Neural cell (in vitro differentiated cells): ENCODE measurements at regions not wholly inside any gene's neighbourhood (a gene's known extent, or its start where the extent isn't known, plus 50 kb on each side); places are given as distances from the start of the nearest gene placed in this dataset.
"Not testable (repeated sequence)": the region's sequence is repeated elsewhere in the genome, so short reads cannot be mapped to it uniquely, and the experiment has no call there.

Experiments
- H2AFZ ChIP-seq: fragments of 200-600, 300-800 bp; sonication (generic), shearing (Covaris generic); 2 replicates; pipeline ENCODE4 v1.6.0; 2014; ENCODE audit warnings: low read depth, mild to moderate bottlenecking, antibody characterized with exemption, low read length, moderate library complexity
- H3F3A ChIP-seq: fragments of 200-600 bp; shearing (Covaris generic); 2 replicates; pipeline ENCODE4 v1.6.1; 2016; ENCODE audit warnings: mild to moderate bottlenecking, moderate library complexity, mixed read lengths, antibody characterized with exemption, low read length; ENCODE audit not compliant: insufficient read depth, poor library complexity, severe bottlenecking
- H3K27ac ChIP-seq: fragments of 200-600, 300-800 bp; sonication (generic), shearing (Covaris generic); 2 replicates; pipeline ENCODE4 v1.5.1; 2014; ENCODE audit warnings: mild to moderate bottlenecking, low read length, moderate library complexity
- H3K27me3 ChIP-seq: fragments of 300-800, 200-600 bp; sonication (generic), shearing (Covaris generic); 2 replicates; pipeline ENCODE4 v1.6.0; 2014; ENCODE audit warnings: mild to moderate bottlenecking, low read depth, low read length, moderate library complexity; ENCODE audit not compliant: insufficient read depth
- H3K36me3 ChIP-seq: fragments of 300-800, 200-600 bp; sonication (generic), shearing (Covaris generic); 2 replicates; pipeline ENCODE4 v1.5.1; 2014; ENCODE audit warnings: mild to moderate bottlenecking, antibody characterized with exemption, low read length, moderate library complexity; ENCODE audit not compliant: insufficient read depth
- H3K4me2 ChIP-seq: fragments of 300-800, 200-600 bp; sonication (generic), shearing (Covaris generic); 2 replicates; pipeline ENCODE4 v1.6.0; 2014; ENCODE audit warnings: mild to moderate bottlenecking, low read length
- H3K4me3 ChIP-seq: fragments of 300-800, 200-600 bp; sonication (generic), shearing (Covaris generic); 2 replicates; pipeline ENCODE4 v1.5.1; 2014; ENCODE audit warnings: mild to moderate bottlenecking, low read length, moderate library complexity
- H3K79me2 ChIP-seq: fragments of 200-600 bp; shearing (Covaris generic); replicated peaks from 2 replicates; pipeline ENCODE4 v1.6.0; 2014; ENCODE audit warnings: mild to moderate bottlenecking, low read length, moderate library complexity; ENCODE audit not compliant: insufficient read depth
- H3K9ac ChIP-seq: fragments of 300-800, 200-600 bp; sonication (generic), shearing (Covaris generic); 2 replicates; pipeline ENCODE4 v1.6.1; 2016; ENCODE audit warnings: mild to moderate bottlenecking, low read length, mixed read lengths
- H3K9me2 ChIP-seq: fragments of 200-600 bp; shearing (Covaris generic); 2 replicates; pipeline ENCODE4 v1.6.1; 2016; ENCODE audit warnings: mild to moderate bottlenecking, low read length, mixed read lengths; ENCODE audit not compliant: insufficient read depth
- H3K9me3 ChIP-seq: fragments of 200-600, 300-800 bp; sonication (generic), shearing (Covaris generic); 2 replicates; pipeline ENCODE4 v1.6.1; 2016; ENCODE audit warnings: mild to moderate bottlenecking, mixed run types, low read length, moderate library complexity, mixed read lengths
- H4K20me1 ChIP-seq: fragments of 200-600 bp; shearing (Covaris generic); 2 replicates; pipeline ENCODE4 v1.6.1; 2016; ENCODE audit warnings: mild to moderate bottlenecking, mixed run types; ENCODE audit not compliant: insufficient read depth
- CTCF ChIP-seq: fragments of 450-650 bp; IDR thresholded peaks from 2 replicates; pipeline ENCODE4 v1.5.1; 2014; ENCODE audit warnings: antibody characterized with exemption, mild to moderate bottlenecking, moderate library complexity; ENCODE audit not compliant: poor library complexity, severe bottlenecking
- EP300 ChIP-seq: fragments of 450-650 bp; conservative IDR thresholded peaks from 2 replicates; pipeline ENCODE4 v1.6.1; 2014; ENCODE audit warnings: antibody characterized with exemption, mild to moderate bottlenecking, moderate library complexity; ENCODE audit not compliant: poor library complexity, severe bottlenecking
- EZH2 ChIP-seq: fragments of 200-600, 300-800 bp; shearing (Covaris generic), sonication (generic); IDR thresholded peaks from 2 replicates; pipeline ENCODE4 v1.6.1; 2014; ENCODE audit warnings: antibody characterized with exemption, low read length, borderline replicate concordance, mild to moderate bottlenecking; ENCODE audit not compliant: insufficient read depth, poor library complexity, severe bottlenecking
- MXI1 ChIP-seq: fragments of 450-650 bp; conservative IDR thresholded peaks from 2 replicates; pipeline ENCODE4 v1.6.1; 2014; ENCODE audit warnings: antibody characterized with exemption, mild to moderate bottlenecking; ENCODE audit not compliant: poor library complexity, severe bottlenecking
- POLR2AphosphoS5 ChIP-seq: IDR thresholded peaks from 2 replicates; pipeline ENCODE4 v1.6.1; 2012
- RAD21 ChIP-seq: fragments of 450-650 bp; conservative IDR thresholded peaks from 2 replicates; pipeline ENCODE4 v1.6.1; 2014; ENCODE audit warnings: antibody characterized with exemption, mild to moderate bottlenecking, moderate library complexity
- SMC3 ChIP-seq: fragments of 450-650 bp; conservative IDR thresholded peaks from 2 replicates; pipeline ENCODE4 v1.6.1; 2014; ENCODE audit warnings: antibody characterized with exemption, mild to moderate bottlenecking, moderate library complexity; ENCODE audit not compliant: poor library complexity
- TAF1 ChIP-seq: IDR thresholded peaks from 2 replicates; pipeline ENCODE4 v1.6.1; 2012; ENCODE audit warnings: low read depth
- TF ChIP-seq, protein P1 (sequence below): IDR thresholded peaks from 2 replicates; pipeline ENCODE4 v1.6.1; 2012; ENCODE audit warnings: borderline replicate concordance

DNA sequence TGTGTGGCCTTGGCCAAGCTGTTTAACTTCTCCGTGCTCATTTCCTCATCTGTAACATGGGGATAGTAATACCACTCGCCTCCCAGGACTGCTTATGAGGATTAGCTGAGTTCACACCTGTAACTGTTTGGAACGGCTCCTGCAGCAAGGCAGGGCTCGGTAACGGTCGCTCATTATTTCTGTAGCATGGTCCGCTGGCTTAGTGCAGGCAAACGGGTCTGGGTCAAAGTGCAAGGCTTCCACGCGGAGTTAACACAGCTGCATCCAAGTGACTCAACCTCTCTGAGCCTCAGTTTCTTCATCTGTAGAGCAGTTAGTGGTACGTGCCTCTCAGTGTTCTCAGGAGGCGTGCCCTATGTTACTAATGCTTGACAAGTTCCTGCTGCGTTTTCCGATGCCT lies 94.3 kb upstream of the YWHAQ start:
- Histone ChIP-seq H3K36me3 (no peaks in the 10 kb centered on the region), H3K27ac (no peak overlapping the region), H4K20me1 (no peaks in the 10 kb centered on the region), H3K79me2 (no peaks in the 10 kb centered on the region), H3K9ac (no peak overlapping the region), H3K9me2 (no peaks in the 10 kb centered on the region), H3K27me3 (no peaks in the 10 kb centered on the region), H2AFZ (no peak overlapping the region), H3K4me3 (no peak overlapping the region), H3K9me3 (no peaks in the 10 kb centered on the region), H3F3A (no peaks in the 10 kb centered on the region), H3K4me2 (no peak overlapping the region)
- TF ChIP-seq CTCF (no peak), POLR2AphosphoS5 (no peak), SMC3 (no peak), EP300 (no peak), TAF1 (no peak), RAD21 (no peak), MXI1 (no peak), EZH2 (no peak)
- TF ChIP-seq, protein P1, sequence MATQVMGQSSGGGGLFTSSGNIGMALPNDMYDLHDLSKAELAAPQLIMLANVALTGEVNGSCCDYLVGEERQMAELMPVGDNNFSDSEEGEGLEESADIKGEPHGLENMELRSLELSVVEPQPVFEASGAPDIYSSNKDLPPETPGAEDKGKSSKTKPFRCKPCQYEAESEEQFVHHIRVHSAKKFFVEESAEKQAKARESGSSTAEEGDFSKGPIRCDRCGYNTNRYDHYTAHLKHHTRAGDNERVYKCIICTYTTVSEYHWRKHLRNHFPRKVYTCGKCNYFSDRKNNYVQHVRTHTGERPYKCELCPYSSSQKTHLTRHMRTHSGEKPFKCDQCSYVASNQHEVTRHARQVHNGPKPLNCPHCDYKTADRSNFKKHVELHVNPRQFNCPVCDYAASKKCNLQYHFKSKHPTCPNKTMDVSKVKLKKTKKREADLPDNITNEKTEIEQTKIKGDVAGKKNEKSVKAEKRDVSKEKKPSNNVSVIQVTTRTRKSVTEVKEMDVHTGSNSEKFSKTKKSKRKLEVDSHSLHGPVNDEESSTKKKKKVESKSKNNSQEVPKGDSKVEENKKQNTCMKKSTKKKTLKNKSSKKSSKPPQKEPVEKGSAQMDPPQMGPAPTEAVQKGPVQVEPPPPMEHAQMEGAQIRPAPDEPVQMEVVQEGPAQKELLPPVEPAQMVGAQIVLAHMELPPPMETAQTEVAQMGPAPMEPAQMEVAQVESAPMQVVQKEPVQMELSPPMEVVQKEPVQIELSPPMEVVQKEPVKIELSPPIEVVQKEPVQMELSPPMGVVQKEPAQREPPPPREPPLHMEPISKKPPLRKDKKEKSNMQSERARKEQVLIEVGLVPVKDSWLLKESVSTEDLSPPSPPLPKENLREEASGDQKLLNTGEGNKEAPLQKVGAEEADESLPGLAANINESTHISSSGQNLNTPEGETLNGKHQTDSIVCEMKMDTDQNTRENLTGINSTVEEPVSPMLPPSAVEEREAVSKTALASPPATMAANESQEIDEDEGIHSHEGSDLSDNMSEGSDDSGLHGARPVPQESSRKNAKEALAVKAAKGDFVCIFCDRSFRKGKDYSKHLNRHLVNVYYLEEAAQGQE = no peak

- not testable (repeated sequence) for H3K4me2 ChIP-seq, H2AFZ ChIP-seq, H3K9ac ChIP-seq, H3K27me3 ChIP-seq, H3K36me3 ChIP-seq, H3K9me2 ChIP-seq, H3K27ac ChIP-seq, H4K20me1 ChIP-seq, H3K4me3 ChIP-seq, H3K79me2 ChIP-seq, H3K9me3 ChIP-seq, H3F3A ChIP-seq
Observed at GRCh38 chr2:9726016-9726415, 95.2 kb upstream of the YWHAQ start.

GRCh38 chr2:9730523-9730922 lies 99.7 kb upstream of the YWHAQ start:
- H3K4me2 ChIP-seq, H3K9ac ChIP-seq, H3K9me3 ChIP-seq, H3K4me3 ChIP-seq, H4K20me1 ChIP-seq, H3F3A ChIP-seq, H3K79me2 ChIP-seq, H3K27ac ChIP-seq, H3K9me2 ChIP-seq, H3K36me3 ChIP-seq, H2AFZ ChIP-seq, H3K27me3 ChIP-seq: not testable (repeated sequence)
